ENCODE measurements at regions not wholly inside any gene's neighbourhood (a gene's known extent, or its start where the extent isn't known, plus 50 kb on each side); places are given as distances from the start of the nearest gene placed in this dataset.
A peak's percentile ranks its signal among the peaks of the same experiment; 100 is the strongest.

DNA sequence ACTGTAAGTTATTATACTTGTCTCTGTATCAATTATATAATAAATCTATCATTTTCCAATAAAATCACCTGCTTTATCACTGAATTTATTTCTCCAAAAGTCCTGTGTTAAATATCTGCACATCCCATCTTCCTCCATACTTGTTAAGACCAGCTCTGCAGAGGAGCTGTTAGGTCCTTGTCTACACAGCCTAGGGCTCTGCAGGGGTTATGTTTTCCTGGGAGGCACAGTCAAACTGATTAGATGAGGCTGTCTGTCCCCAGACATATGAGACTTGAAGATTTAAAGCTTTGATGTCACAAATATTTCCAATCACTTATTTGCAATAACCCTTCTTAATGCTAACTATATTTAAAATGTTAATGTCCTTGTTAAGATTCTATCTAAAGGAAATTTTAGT, 446.8 kb downstream of the TRAM1L1 start:
- peak; percentile 43 for DNase-seq
- TF ChIP-seq, protein P1, sequence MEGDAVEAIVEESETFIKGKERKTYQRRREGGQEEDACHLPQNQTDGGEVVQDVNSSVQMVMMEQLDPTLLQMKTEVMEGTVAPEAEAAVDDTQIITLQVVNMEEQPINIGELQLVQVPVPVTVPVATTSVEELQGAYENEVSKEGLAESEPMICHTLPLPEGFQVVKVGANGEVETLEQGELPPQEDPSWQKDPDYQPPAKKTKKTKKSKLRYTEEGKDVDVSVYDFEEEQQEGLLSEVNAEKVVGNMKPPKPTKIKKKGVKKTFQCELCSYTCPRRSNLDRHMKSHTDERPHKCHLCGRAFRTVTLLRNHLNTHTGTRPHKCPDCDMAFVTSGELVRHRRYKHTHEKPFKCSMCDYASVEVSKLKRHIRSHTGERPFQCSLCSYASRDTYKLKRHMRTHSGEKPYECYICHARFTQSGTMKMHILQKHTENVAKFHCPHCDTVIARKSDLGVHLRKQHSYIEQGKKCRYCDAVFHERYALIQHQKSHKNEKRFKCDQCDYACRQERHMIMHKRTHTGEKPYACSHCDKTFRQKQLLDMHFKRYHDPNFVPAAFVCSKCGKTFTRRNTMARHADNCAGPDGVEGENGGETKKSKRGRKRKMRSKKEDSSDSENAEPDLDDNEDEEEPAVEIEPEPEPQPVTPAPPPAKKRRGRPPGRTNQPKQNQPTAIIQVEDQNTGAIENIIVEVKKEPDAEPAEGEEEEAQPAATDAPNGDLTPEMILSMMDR (conservative IDR thresholded peaks at IDR 0.05): no peak
- Histone ChIP-seq H3K27ac (ENCODE audit: low read depth, low read length) (no peak overlapping the region), H3K27me3 (ENCODE audit: control insufficient read depth, insufficient read depth, low read length, poor library complexity, severe bottlenecking) (no peaks in the 10 kb centered on the region), H3K36me3 (ENCODE audit: control insufficient read depth, insufficient read depth, low read length) (no peaks in the 10 kb centered on the region), H3K9me3 (ENCODE audit: control insufficient read depth, low read length) (no peaks in the 10 kb centered on the region), H3K4me1 (ENCODE audit: control insufficient read depth, insufficient read depth, low read length) (peaks cover 5% of the 10 kb centered on the region), H3K9ac (ENCODE audit: extremely low read depth, low read length, poor library complexity, severe bottlenecking) (no peak overlapping the region), H3K4me3 (ENCODE audit: low read length) (no peak overlapping the region)
- no peak overlapping the region for H3K4me3 Mint-ChIP-seq
- H3K36me3 Mint-ChIP-seq (ENCODE audit: low read depth): no peaks in the 10 kb centered on the region
- H3K27ac Mint-ChIP-seq: no peak overlapping the region
- peaks cover 2% of the 10 kb centered on the region for H3K27me3 Mint-ChIP-seq (ENCODE audit: insufficient read depth)
- H3K9me3 Mint-ChIP-seq: no peaks in the 10 kb centered on the region
- peaks cover 4% of the 10 kb centered on the region for H3K4me1 Mint-ChIP-seq

DNA sequence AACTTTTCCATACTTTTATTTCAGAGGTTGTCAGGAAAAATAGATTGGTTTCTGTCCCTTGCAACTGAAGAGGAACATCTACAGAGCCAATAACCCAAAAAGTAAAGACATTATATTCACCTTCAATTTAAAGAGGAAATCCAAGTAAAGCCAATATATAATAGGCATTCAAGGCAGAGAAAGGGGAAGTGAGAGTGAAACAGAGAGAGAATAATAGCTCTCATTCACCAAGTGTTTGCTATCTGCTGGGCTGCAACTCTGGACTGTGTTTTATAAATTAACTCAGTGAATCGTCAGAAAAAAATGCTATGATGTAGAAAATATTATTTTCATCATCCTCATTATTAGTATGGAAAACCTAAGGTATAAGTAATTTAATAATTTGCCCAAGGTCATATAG, 448.5 kb downstream of the TRAM1L1 start:
- Mint-ChIP-seq H3K36me3 (ENCODE audit: low read depth) (no peaks in the 10 kb centered on the region), H3K4me1 (peaks cover 4% of the 10 kb centered on the region), H3K27ac (no peak overlapping the region), H3K9me3 (no peaks in the 10 kb centered on the region), H3K4me3 (no peak overlapping the region), H3K27me3 (ENCODE audit: insufficient read depth) (peaks cover 4% of the 10 kb centered on the region)
- Histone ChIP-seq H3K27me3 (ENCODE audit: control insufficient read depth, insufficient read depth, low read length, poor library complexity, severe bottlenecking) (no peaks in the 10 kb centered on the region), H3K4me1 (ENCODE audit: control insufficient read depth, insufficient read depth, low read length) (peaks cover 5% of the 10 kb centered on the region), H3K9ac (ENCODE audit: extremely low read depth, low read length, poor library complexity, severe bottlenecking) (no peak overlapping the region), H3K36me3 (ENCODE audit: control insufficient read depth, insufficient read depth, low read length) (no peaks in the 10 kb centered on the region), H3K9me3 (ENCODE audit: control insufficient read depth, low read length) (no peaks in the 10 kb centered on the region), H3K27ac (ENCODE audit: low read depth, low read length) (no peak overlapping the region), H3K4me3 (ENCODE audit: low read length) (no peak overlapping the region)
- TF ChIP-seq, protein P1 (conservative IDR thresholded peaks at IDR 0.05): no peak
- no CpG with 5 or more reads among the region's 1 CpG for WGBS, 2 experiments (ENCODE audit: insufficient coverage in 1 of 2, insufficient read length in 1 of 2)
- DNase-seq: no peak

DNA sequence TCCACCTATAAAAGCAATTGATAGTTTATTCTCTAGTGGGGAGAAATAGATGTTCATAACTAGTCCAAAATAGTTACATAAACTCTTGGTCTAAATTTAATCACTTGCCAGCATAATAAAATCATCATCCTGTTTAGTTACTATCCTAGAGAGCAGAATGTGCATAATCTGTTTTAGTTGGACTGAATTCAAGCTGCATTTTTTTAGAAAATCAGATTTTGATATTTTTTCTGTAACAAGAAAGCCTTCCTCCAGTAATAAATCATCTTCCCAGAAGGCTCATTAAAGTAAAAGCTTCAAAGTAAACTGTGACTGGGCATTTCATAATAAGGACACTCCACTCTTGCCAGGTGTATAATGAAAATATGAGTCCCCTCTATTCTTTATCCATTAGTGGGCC, 453.1 kb downstream of the TRAM1L1 start:
- Histone ChIP-seq H3K36me3 (ENCODE audit: control insufficient read depth, insufficient read depth, low read length) (no peaks in the 10 kb centered on the region), H3K9me3 (ENCODE audit: control insufficient read depth, low read length) (no peaks in the 10 kb centered on the region), H3K27me3 (ENCODE audit: control insufficient read depth, insufficient read depth, low read length, poor library complexity, severe bottlenecking) (no peaks in the 10 kb centered on the region), H3K9ac (ENCODE audit: extremely low read depth, low read length, poor library complexity, severe bottlenecking) (no peak overlapping the region), H3K27ac (ENCODE audit: low read depth, low read length) (no peak overlapping the region), H3K4me3 (ENCODE audit: low read length) (no peak overlapping the region), H3K4me1 (ENCODE audit: control insufficient read depth, insufficient read depth, low read length) (no peaks in the 10 kb centered on the region)
- H3K36me3 Mint-ChIP-seq (ENCODE audit: low read depth): no peaks in the 10 kb centered on the region
- no peak overlapping the region for H3K27ac Mint-ChIP-seq
- peaks cover 12% of the 10 kb centered on the region for H3K4me1 Mint-ChIP-seq
- H3K27me3 Mint-ChIP-seq (ENCODE audit: insufficient read depth): peaks cover 4% of the 10 kb centered on the region
- H3K4me3 Mint-ChIP-seq: no peak overlapping the region
- TF ChIP-seq, protein P1 (conservative IDR thresholded peaks at IDR 0.05): no peak
- no peaks in the 10 kb centered on the region for H3K9me3 Mint-ChIP-seq
- DNase-seq: no peak

Data from endodermal cell (in vitro differentiated cells).